Thoracic aorta (tissue), 2 donors: ENCODE measurements at regions not wholly inside any gene's neighbourhood (a gene's known extent, or its start where the extent isn't known, plus 50 kb on each side); places are given as distances from the start of the nearest gene placed in this dataset.

ENCODE experiments used
- ATAC-seq: fragments of 150-250 bp; one replicate; pipeline ENCODE4 v1.8.0; 2017; ENCODE audit warnings: low read depth; ENCODE audit not compliant: insufficient number of reproducible peaks, low FRiP score
- DNase-seq: peaks from one replicate; pipeline ENCODE4 v3.0.0-alpha.2; 2020; ENCODE audit warnings: low spot score
- H3K27ac ChIP-seq, 2 donors: fragments of 200-600 bp; sonication (generic); 1 replicate in 1 of 2; 2 replicates in 1 of 2; pipeline ENCODE4 v1.5.1; 2016; ENCODE audit warnings: mild to moderate bottlenecking in 2 of 2, moderate library complexity in 2 of 2
- H3K27me3 ChIP-seq: fragments of 200-600 bp; sonication (generic); replicated peaks from 2 replicates; pipeline ENCODE4 v1.6.0; 2016; ENCODE audit warnings: mild to moderate bottlenecking; ENCODE audit not compliant: insufficient read depth
- H3K36me3 ChIP-seq: fragments of 200-600 bp; sonication (generic); one replicate; pipeline ENCODE4 v1.5.1; 2016
- H3K4me1 ChIP-seq, 2 donors: fragments of 200-600 bp; sonication (generic); 1 replicate in 1 of 2; 2 replicates in 1 of 2; pipeline versions ENCODE4 v1.5.1 to v1.6.0; 2016; ENCODE audit warnings: low read depth in 2 of 2, mild to moderate bottlenecking in 1 of 2; ENCODE audit not compliant: control insufficient read depth in 1 of 2
- H3K4me3 ChIP-seq: fragments of 200-600 bp; sonication (generic); 2 replicates; pipeline ENCODE4 v1.5.1; 2016; ENCODE audit warnings: mild to moderate bottlenecking
- H3K9me3 ChIP-seq: fragments of 200-600 bp; sonication (generic); 2 replicates; pipeline ENCODE4 v1.5.1; 2016
- TF ChIP-seq, protein P1 (sequence below): fragments of 200-600 bp; sonication (generic); IDR thresholded peaks from one replicate; pipeline ENCODE4 v1.5.1; 2019; ENCODE audit warnings: antibody characterized with exemption

DNA sequence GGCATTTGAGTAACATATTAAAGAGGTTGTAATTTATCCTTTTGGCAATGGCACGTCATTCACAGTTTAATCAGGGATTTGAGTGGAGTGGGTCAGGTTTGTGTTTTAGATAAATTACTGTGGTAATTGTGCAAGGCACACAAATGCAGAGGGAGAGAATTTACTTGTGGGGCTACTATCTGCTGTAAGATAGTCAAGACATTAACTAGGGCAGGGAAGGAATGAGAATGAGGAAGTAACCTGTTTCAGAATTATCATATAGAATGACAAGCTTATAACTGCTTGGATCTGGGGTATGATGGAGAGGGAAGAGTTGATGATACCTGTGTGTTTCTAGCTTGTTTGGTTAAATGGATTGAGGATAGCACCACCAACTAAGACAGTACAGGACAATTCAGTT lies 58.9 kb upstream of the ZSWIM2 start:
- H3K27ac ChIP-seq: no peak overlapping the region
- TF ChIP-seq, protein P1, sequence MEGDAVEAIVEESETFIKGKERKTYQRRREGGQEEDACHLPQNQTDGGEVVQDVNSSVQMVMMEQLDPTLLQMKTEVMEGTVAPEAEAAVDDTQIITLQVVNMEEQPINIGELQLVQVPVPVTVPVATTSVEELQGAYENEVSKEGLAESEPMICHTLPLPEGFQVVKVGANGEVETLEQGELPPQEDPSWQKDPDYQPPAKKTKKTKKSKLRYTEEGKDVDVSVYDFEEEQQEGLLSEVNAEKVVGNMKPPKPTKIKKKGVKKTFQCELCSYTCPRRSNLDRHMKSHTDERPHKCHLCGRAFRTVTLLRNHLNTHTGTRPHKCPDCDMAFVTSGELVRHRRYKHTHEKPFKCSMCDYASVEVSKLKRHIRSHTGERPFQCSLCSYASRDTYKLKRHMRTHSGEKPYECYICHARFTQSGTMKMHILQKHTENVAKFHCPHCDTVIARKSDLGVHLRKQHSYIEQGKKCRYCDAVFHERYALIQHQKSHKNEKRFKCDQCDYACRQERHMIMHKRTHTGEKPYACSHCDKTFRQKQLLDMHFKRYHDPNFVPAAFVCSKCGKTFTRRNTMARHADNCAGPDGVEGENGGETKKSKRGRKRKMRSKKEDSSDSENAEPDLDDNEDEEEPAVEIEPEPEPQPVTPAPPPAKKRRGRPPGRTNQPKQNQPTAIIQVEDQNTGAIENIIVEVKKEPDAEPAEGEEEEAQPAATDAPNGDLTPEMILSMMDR: no peak
- H3K9me3 ChIP-seq: no peaks in the 10 kb centered on the region
- H3K27me3 ChIP-seq: no peaks in the 10 kb centered on the region
- ATAC-seq (no peak), DNase-seq (no peak)
- H3K36me3 ChIP-seq: no peaks in the 10 kb centered on the region
- H3K4me3 ChIP-seq: no peak overlapping the region
- H3K4me1 ChIP-seq: no peaks in the 10 kb centered on the region

DNA sequence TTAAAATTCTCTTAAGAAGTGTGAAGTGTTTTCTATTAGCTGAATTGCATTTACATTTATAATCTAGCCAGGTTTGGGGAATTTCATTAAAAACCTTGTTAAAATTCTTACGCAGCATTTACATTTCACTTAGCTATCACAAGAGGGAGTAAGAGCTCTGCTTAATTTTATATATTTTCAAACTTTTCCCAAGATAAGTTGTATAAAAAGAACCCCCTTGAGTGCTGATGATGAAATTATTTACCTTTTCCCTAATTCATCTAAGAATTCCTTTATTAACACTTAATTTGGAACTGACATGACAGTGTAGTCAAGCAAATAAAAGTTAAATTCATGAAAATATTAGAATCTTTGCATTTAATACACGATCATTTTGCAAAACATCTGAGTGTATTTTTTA lies 54.2 kb upstream of the ZSWIM2 start:
- TF ChIP-seq, protein P1: peak; percentile 29
- DNase-seq (no peak), ATAC-seq (no peak)
- Histone ChIP-seq H3K36me3 (no peaks in the 10 kb centered on the region), H3K27ac (no peak overlapping the region), H3K27me3 (no peaks in the 10 kb centered on the region), H3K4me3 (no peak overlapping the region), H3K9me3 (no peaks in the 10 kb centered on the region), H3K4me1 (no peaks in the 10 kb centered on the region)
